ENCODE measurements at regions not wholly inside any gene's neighbourhood (a gene's known extent, or its start where the extent isn't known, plus 50 kb on each side); places are given as distances from the start of the nearest gene placed in this dataset.

GRCh38 chrX:146036000-146036399 lies 218.4 kb downstream of the SLITRK2 start:
- Histone ChIP-seq H3K36me3 (ENCODE audit: control insufficient read depth in 2 of 2, insufficient read depth in 2 of 2, low read length in 1 of 2) (no peaks in the 10 kb centered on the region), H3K4me3 (no peak overlapping the region), H3K79me2 (ENCODE audit: control insufficient read depth, insufficient read depth, low read length) (no peaks in the 10 kb centered on the region), H3K4me1 (ENCODE audit: control insufficient read depth, insufficient read depth, low read length) (no peaks in the 10 kb centered on the region), H3K4me2 (ENCODE audit: control insufficient read depth, insufficient read depth) (no peak overlapping the region), H3K9ac (ENCODE audit: control insufficient read depth, insufficient read depth, low read length) (no peak overlapping the region), H2AFZ (ENCODE audit: control insufficient read depth, low read depth, low read length) (no peak overlapping the region), H3K9me3 (replicated peaks; ENCODE audit: control insufficient read depth, insufficient read depth, low read length) (no peaks in the 10 kb centered on the region), H3K27ac (ENCODE audit: control insufficient read depth, insufficient read depth) (no peak overlapping the region), H3K27me3 (replicated peaks in 1 of 2; ENCODE audit: control insufficient read depth in 2 of 2, insufficient read depth in 2 of 2, low read length in 1 of 2) (no peaks in the 10 kb centered on the region), H4K20me1 (ENCODE audit: control insufficient read depth, insufficient read depth) (no peaks in the 10 kb centered on the region)
- TF ChIP-seq ATF7 (IDR thresholded peaks at IDR 0.05; ENCODE audit: low read depth) (no peak), ZNF384 (IDR thresholded peaks at IDR 0.05; ENCODE audit: borderline replicate concordance, low read depth, low read length) (no peak), ZNF687 (IDR thresholded peaks at IDR 0.05) (no peak), HDAC6 (IDR thresholded peaks at IDR 0.05; ENCODE audit: unreplicated experiment) (no peak)
- intact Hi-C loops (cut with micrococcal nuclease; ENCODE audit: unreplicated experiment): no loop called here
- ATAC-seq: no peak
- ChIA-PET RAD21 (ENCODE audit: unreplicated experiment) (no interaction called here), CTCF (no interaction called here), SMC1A (ENCODE audit: uncharacterized antibody, unreplicated experiment) (no interaction called here), POLR2A (no interaction called here)
- DNase-seq (ENCODE audit: low read depth, low spot score): no peak
- in situ Hi-C loops (cut with MboI): no loop called here
- no TSS peak for BruUV-seq (replicated peaks)
- no peak for FAIRE-seq
- WGBS (ENCODE audit: insufficient coverage, insufficient replicate concordance, low lambda C conversion rate, missing lambda C conversion rate): 48% methylated on average over 4 of the region's 4 CpGs

DNA sequence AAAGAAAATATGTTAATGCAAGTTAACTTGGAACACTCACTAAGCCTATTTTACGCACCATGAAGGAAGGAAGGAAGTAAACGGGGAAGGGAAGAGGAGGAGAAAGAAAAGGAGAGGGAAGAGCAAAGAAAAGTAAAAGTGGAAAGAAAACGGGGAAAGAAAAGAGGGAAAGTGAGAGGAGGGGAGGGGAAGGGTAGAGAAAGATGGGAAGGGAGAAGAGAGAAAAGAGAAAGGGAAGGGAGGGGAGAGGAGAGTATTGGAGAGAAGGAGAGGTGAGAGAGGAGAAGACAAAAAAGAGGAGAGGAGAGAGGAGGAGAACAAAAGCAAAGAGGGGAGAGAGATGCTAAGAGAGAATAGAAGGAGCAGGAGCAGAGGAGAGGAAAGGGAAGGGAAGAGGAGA lies 224.1 kb downstream of the SLITRK2 start:
- intact Hi-C loops (cut with micrococcal nuclease; ENCODE audit: unreplicated experiment): no loop called here
- no TSS peak for BruUV-seq (replicated peaks)
- CTCF ChIA-PET: no interaction called here
- ATAC-seq (no peak), DNase-seq (ENCODE audit: low read depth, low spot score) (no peak), FAIRE-seq (no peak)
- no peak overlapping the region for H3K4me3 ChIP-seq
- no peak overlapping the region for H3K9ac ChIP-seq (ENCODE audit: control insufficient read depth, insufficient read depth, low read length)
- H3K27ac ChIP-seq (ENCODE audit: control insufficient read depth, insufficient read depth): no peak overlapping the region
- H3K27me3 ChIP-seq (replicated peaks in 1 of 2; ENCODE audit: control insufficient read depth in 2 of 2, insufficient read depth in 2 of 2, low read length in 1 of 2): no peaks in the 10 kb centered on the region
- no peaks in the 10 kb centered on the region for H3K4me1 ChIP-seq (ENCODE audit: control insufficient read depth, insufficient read depth, low read length)
- H2AFZ ChIP-seq (ENCODE audit: control insufficient read depth, low read depth, low read length): no peak overlapping the region
- no peaks in the 10 kb centered on the region for H3K79me2 ChIP-seq (ENCODE audit: control insufficient read depth, insufficient read depth, low read length)
- H3K4me2 ChIP-seq (ENCODE audit: control insufficient read depth, insufficient read depth): no peak overlapping the region
- H3K9me3 ChIP-seq (replicated peaks; ENCODE audit: control insufficient read depth, insufficient read depth, low read length): no peaks in the 10 kb centered on the region
- RAD21 ChIA-PET (ENCODE audit: unreplicated experiment): no interaction called here
- POLR2A ChIA-PET: no interaction called here
- 29% methylated on average over 3 of the region's 3 CpGs for WGBS (ENCODE audit: insufficient coverage, insufficient replicate concordance, low lambda C conversion rate, missing lambda C conversion rate)
- TF ChIP-seq ETV6 (conservative IDR thresholded peaks at IDR 0.05 in 1 of 2, IDR thresholded peaks at IDR 0.05 in 1 of 2; ENCODE audit: borderline replicate concordance in 1 of 2, low read depth in 1 of 2) (no peak), CTCF (IDR thresholded peaks at IDR 0.05 in 2 of 3, conservative IDR thresholded peaks at IDR 0.05 in 1 of 3; ENCODE audit: control insufficient read depth in 2 of 3, extremely low read depth in 1 of 3, insufficient read depth in 1 of 3, low read depth in 3 of 3, low read length in 3 of 3) (no peak), CBX5 (IDR thresholded peaks at IDR 0.05; ENCODE audit: low read depth) (no peak)
- in situ Hi-C loops (cut with MboI): no loop called here
- no peaks in the 10 kb centered on the region for H4K20me1 ChIP-seq (ENCODE audit: control insufficient read depth, insufficient read depth)
- no peaks in the 10 kb centered on the region for H3K36me3 ChIP-seq (ENCODE audit: control insufficient read depth in 2 of 2, insufficient read depth in 2 of 2, low read length in 1 of 2)
- SMC1A ChIA-PET (ENCODE audit: uncharacterized antibody, unreplicated experiment): no interaction called here
